GM23338 (cell line): ENCODE measurements at regions not wholly inside any gene's neighbourhood (a gene's known extent, or its start where the extent isn't known, plus 50 kb on each side); places are given as distances from the start of the nearest gene placed in this dataset.

ENCODE experiments used
- ATAC-seq: fragments of 200-7000 bp; cut with Tn5 transposase; 3 replicates; pipeline ENCODE4 v1.9.1; 2020
- DNase-seq: peaks from one replicate; pipeline ENCODE4 v3.0.0-alpha.2; 2015; ENCODE audit warnings: low spot score
- H2AFZ ChIP-seq: fragments of 200-600 bp; sonication (generic); 2 replicates; pipeline ENCODE4 v1.8.0; 2016; ENCODE audit warnings: antibody characterized with exemption, mild to moderate bottlenecking, moderate library complexity
- H3F3A ChIP-seq: fragments of 200-600 bp; sonication (generic); replicated peaks from 2 replicates; pipeline ENCODE4 v1.8.0; 2017; ENCODE audit warnings: antibody characterized with exemption, mixed run types, low read depth
- H3K27ac ChIP-seq: fragments of 200-600 bp; sonication (generic); 2 replicates; pipeline ENCODE4 v1.6.1; 2016; ENCODE audit warnings: low read depth
- H3K27me3 ChIP-seq: fragments of 200-600 bp; sonication (generic); 2 replicates; pipeline ENCODE4 v1.8.0; 2016; ENCODE audit warnings: mild to moderate bottlenecking, mixed run types, moderate library complexity; ENCODE audit not compliant: insufficient read depth
- H3K36me3 ChIP-seq: fragments of 200-600 bp; sonication (generic); 2 replicates; pipeline ENCODE4 v1.8.0; 2016; ENCODE audit warnings: mild to moderate bottlenecking; ENCODE audit not compliant: insufficient read depth
- H3K4me1 ChIP-seq: fragments of 200-600 bp; sonication (generic); 2 replicates; pipeline ENCODE4 v1.8.0; 2016; ENCODE audit warnings: mild to moderate bottlenecking, moderate library complexity; ENCODE audit not compliant: insufficient read depth
- H3K4me2 ChIP-seq: fragments of 200-600 bp; sonication (generic); 2 replicates; pipeline ENCODE4 v1.7.1; 2017; ENCODE audit warnings: mixed run types
- H3K4me3 ChIP-seq: fragments of 200-600 bp; sonication (generic); 2 replicates; pipeline ENCODE4 v1.6.1; 2016; ENCODE audit warnings: mixed run types
- H3K79me2 ChIP-seq: fragments of 200-600 bp; sonication (generic); replicated peaks from 2 replicates; pipeline ENCODE4 v1.8.0; 2017; ENCODE audit warnings: mild to moderate bottlenecking; ENCODE audit not compliant: insufficient read depth
- H3K9me2 ChIP-seq: fragments of 200-600 bp; sonication (generic); 2 replicates; pipeline ENCODE4 v1.8.0; 2017; ENCODE audit not compliant: insufficient read depth
- H4K20me1 ChIP-seq: fragments of 200-600 bp; sonication (generic); replicated peaks from 2 replicates; pipeline ENCODE4 v1.8.0; 2017; ENCODE audit warnings: mild to moderate bottlenecking; ENCODE audit not compliant: insufficient read depth
- H3K27ac Mint-ChIP-seq: 2 replicates; pipeline ENCODE4 v1.8.0; 2020; ENCODE audit warnings: inconsistent platforms, mild to moderate bottlenecking, moderate library complexity, mixed read lengths
- H3K27me3 Mint-ChIP-seq: 3 replicates; pipeline ENCODE4 v1.8.0; 2022; ENCODE audit warnings: low read depth, mild to moderate bottlenecking, moderate library complexity, mixed read lengths, inconsistent platforms; ENCODE audit not compliant: insufficient read depth, poor library complexity
- H3K36me3 Mint-ChIP-seq: 3 replicates; pipeline ENCODE4 v1.8.0; 2021; ENCODE audit warnings: low read depth, mild to moderate bottlenecking, inconsistent platforms, moderate library complexity, mixed read lengths
- H3K4me1 Mint-ChIP-seq: 3 replicates; pipeline ENCODE4 v1.8.0; 2020; ENCODE audit warnings: mild to moderate bottlenecking, inconsistent platforms, mixed read lengths
- H3K4me3 Mint-ChIP-seq: 3 replicates; pipeline ENCODE4 v1.8.0; 2021; ENCODE audit warnings: moderate library complexity, mild to moderate bottlenecking, inconsistent platforms, mixed read lengths
- H3K9me3 Mint-ChIP-seq: 3 replicates; pipeline ENCODE4 v1.8.0; 2020; ENCODE audit warnings: moderate library complexity, mild to moderate bottlenecking, inconsistent platforms, mixed read lengths
- CREB1 ChIP-seq: fragments of 250-450 bp; sonication (Bioruptor Pico); IDR thresholded peaks from 2 replicates; pipeline ENCODE4 v1.5.0; 2020; ENCODE audit warnings: low read depth, mild to moderate bottlenecking, moderate library complexity
- CTCF ChIP-seq, 2 experiments: fragments of 200-600 bp in 1 of 2; sonication (generic) in 1 of 2; conservative IDR thresholded peaks; 2 replicates each; pipeline versions ENCODE4 v1.5.1 to v1.6.1; 2016 to 2017; ENCODE audit warnings: antibody characterized with exemption in 2 of 2, low read depth in 2 of 2, mild to moderate bottlenecking in 2 of 2, moderate library complexity in 1 of 2
- ETS1 ChIP-seq: IDR thresholded peaks from 2 replicates; pipeline ENCODE4 v1.6.1; 2016; ENCODE audit warnings: antibody characterized with exemption
- POLR2AphosphoS5 ChIP-seq: IDR thresholded peaks from 2 replicates; pipeline ENCODE4 v1.6.1; 2016; ENCODE audit warnings: antibody characterized with exemption, low read depth
- REST ChIP-seq: IDR thresholded peaks from one replicate; pipeline ENCODE4 v1.6.1; 2018; ENCODE audit warnings: antibody characterized with exemption; ENCODE audit not compliant: unreplicated experiment
- STAT1 ChIP-seq: IDR thresholded peaks from one replicate; pipeline ENCODE4 v1.6.1; 2016; ENCODE audit warnings: antibody characterized with exemption; ENCODE audit not compliant: unreplicated experiment
- ZNF114 ChIP-seq: fragments of 250-450 bp; sonication (Bioruptor Pico); IDR thresholded peaks from 2 replicates; pipeline ENCODE4 v1.5.0; 2020; ENCODE audit warnings: mild to moderate bottlenecking, moderate library complexity
- TF ChIP-seq, protein P1 (sequence below): fragments of 250-450 bp; sonication (Bioruptor Pico); IDR thresholded peaks from 2 replicates; pipeline ENCODE4 v1.5.0; 2020; ENCODE audit warnings: mild to moderate bottlenecking, moderate library complexity

- Histone ChIP-seq H3K36me3 (no peaks in the 10 kb centered on the region), H3K27ac (no peak overlapping the region), H3K4me2 (no peak overlapping the region), H2AFZ (no peak overlapping the region), H3K79me2 (no peaks in the 10 kb centered on the region), H3K27me3 (no peaks in the 10 kb centered on the region), H3K4me3 (no peak overlapping the region), H3K9me2 (no peaks in the 10 kb centered on the region), H4K20me1 (no peaks in the 10 kb centered on the region), H3K4me1 (peaks cover 8% of the 10 kb centered on the region; the same call in 1 of the 2 replicates), H3F3A (no peaks in the 10 kb centered on the region)
- TF ChIP-seq STAT1 (no peak), ETS1 (no peak)
- no peaks in the 10 kb centered on the region for H3K36me3 Mint-ChIP-seq
- H3K9me3 Mint-ChIP-seq, result no peaks in the 10 kb centered on the region
- DNase-seq (no peak), ATAC-seq (peak; percentile 56)
- peaks cover 2% of the 10 kb centered on the region for H3K27me3 Mint-ChIP-seq
- H3K4me1 Mint-ChIP-seq, result peaks cover 10% of the 10 kb centered on the region
- no peak overlapping the region for H3K4me3 Mint-ChIP-seq
- no peak overlapping the region for H3K27ac Mint-ChIP-seq
These were observed 67.8 kb upstream of the SERTM1 start for GRCh38 chr13:36606060-36606459.

GRCh38 chr13:36608474-36608873 is 65.3 kb upstream of the SERTM1 start:
- H3K4me3 Mint-ChIP-seq, result no peak overlapping the region
- Histone ChIP-seq H3K79me2 (no peaks in the 10 kb centered on the region), H3K4me3 (no peak overlapping the region), H3K36me3 (no peaks in the 10 kb centered on the region), H4K20me1 (no peaks in the 10 kb centered on the region), H3K9me2 (no peaks in the 10 kb centered on the region), H3K4me1 (peaks cover 23% of the 10 kb centered on the region), H3K4me2 (no peak overlapping the region), H3K27me3 (no peaks in the 10 kb centered on the region), H3F3A (no peaks in the 10 kb centered on the region), H3K27ac (no peak overlapping the region), H2AFZ (no peak overlapping the region)
- ATAC-seq (no peak), DNase-seq (no peak)
- H3K36me3 Mint-ChIP-seq, result no peaks in the 10 kb centered on the region
- no peak overlapping the region for H3K27ac Mint-ChIP-seq
- peaks cover 2% of the 10 kb centered on the region for H3K27me3 Mint-ChIP-seq
- H3K4me1 Mint-ChIP-seq, result peaks cover 27% of the 10 kb centered on the region
- H3K9me3 Mint-ChIP-seq, result no peaks in the 10 kb centered on the region
- no peak for TF ChIP-seq POLR2AphosphoS5
- no peak for TF ChIP-seq CREB1 (CRISPR knock-in tag)
- no peak for TF ChIP-seq ETS1
- TF ChIP-seq, protein P1, sequence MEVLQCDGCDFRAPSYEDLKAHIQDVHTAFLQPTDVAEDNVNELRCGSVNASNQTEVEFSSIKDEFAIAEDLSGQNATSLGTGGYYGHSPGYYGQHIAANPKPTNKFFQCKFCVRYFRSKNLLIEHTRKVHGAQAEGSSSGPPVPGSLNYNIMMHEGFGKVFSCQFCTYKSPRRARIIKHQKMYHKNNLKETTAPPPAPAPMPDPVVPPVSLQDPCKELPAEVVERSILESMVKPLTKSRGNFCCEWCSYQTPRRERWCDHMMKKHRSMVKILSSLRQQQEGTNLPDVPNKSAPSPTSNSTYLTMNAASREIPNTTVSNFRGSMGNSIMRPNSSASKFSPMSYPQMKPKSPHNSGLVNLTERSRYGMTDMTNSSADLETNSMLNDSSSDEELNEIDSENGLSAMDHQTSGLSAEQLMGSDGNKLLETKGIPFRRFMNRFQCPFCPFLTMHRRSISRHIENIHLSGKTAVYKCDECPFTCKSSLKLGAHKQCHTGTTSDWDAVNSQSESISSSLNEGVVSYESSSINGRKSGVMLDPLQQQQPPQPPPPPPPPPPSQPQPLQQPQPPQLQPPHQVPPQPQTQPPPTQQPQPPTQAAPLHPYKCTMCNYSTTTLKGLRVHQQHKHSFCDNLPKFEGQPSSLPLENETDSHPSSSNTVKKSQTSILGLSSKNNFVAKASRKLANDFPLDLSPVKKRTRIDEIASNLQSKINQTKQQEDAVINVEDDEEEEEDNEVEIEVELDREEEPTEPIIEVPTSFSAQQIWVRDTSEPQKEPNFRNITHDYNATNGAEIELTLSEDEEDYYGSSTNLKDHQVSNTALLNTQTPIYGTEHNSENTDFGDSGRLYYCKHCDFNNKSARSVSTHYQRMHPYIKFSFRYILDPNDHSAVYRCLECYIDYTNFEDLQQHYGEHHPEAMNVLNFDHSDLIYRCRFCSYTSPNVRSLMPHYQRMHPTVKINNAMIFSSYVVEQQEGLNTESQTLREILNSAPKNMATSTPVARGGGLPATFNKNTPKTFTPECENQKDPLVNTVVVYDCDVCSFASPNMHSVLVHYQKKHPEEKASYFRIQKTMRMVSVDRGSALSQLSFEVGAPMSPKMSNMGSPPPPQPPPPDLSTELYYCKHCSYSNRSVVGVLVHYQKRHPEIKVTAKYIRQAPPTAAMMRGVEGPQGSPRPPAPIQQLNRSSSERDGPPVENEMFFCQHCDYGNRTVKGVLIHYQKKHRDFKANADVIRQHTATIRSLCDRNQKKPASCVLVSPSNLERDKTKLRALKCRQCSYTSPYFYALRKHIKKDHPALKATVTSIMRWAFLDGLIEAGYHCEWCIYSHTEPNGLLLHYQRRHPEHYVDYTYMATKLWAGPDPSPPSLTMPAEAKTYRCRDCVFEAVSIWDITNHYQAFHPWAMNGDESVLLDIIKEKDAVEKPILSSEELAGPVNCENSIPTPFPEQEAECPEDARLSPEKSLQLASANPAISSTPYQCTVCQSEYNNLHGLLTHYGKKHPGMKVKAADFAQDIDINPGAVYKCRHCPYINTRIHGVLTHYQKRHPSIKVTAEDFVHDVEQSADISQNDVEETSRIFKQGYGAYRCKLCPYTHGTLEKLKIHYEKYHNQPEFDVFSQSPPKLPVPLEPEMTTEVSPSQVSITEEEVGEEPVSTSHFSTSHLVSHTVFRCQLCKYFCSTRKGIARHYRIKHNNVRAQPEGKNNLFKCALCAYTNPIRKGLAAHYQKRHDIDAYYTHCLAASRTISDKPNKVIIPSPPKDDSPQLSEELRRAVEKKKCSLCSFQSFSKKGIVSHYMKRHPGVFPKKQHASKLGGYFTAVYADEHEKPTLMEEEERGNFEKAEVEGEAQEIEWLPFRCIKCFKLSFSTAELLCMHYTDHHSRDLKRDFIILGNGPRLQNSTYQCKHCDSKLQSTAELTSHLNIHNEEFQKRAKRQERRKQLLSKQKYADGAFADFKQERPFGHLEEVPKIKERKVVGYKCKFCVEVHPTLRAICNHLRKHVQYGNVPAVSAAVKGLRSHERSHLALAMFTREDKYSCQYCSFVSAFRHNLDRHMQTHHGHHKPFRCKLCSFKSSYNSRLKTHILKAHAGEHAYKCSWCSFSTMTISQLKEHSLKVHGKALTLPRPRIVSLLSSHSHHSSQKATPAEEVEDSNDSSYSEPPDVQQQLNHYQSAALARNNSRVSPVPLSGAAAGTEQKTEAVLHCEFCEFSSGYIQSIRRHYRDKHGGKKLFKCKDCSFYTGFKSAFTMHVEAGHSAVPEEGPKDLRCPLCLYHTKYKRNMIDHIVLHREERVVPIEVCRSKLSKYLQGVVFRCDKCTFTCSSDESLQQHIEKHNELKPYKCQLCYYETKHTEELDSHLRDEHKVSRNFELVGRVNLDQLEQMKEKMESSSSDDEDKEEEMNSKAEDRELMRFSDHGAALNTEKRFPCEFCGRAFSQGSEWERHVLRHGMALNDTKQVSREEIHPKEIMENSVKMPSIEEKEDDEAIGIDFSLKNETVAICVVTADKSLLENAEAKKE (CRISPR knock-in tag), result no peak
- no peak for TF ChIP-seq CTCF (conservative IDR thresholded peaks at IDR 0.05; ENCODE audit: low read depth in 2 of 2)
- no peak for TF ChIP-seq ZNF114 (CRISPR knock-in tag)
- TF ChIP-seq STAT1, result no peak
- TF ChIP-seq REST, result no peak
